HCT116 (cell line): ENCODE measurements at regions not wholly inside any gene's neighbourhood (a gene's known extent, or its start where the extent isn't known, plus 50 kb on each side); places are given as distances from the start of the nearest gene placed in this dataset.
A peak's percentile ranks its signal among the peaks of the same experiment; 100 is the strongest.

ENCODE experiments used
- ATAC-seq: fragments of 200-7000 bp; cut with Tn5 transposase; 2 replicates; pipeline ENCODE4 v1.9.1; 2020; ENCODE audit warnings: mild to moderate bottlenecking, moderate library complexity
- BruUV-seq: library from RNA; stranded (reverse); fragments of 400-500 nt; replicated peaks from 2 replicates; lab custom pipeline; 2021; lab: Mats Ljungman, UMichigan
- CTCF ChIA-PET: fragments of 300-600 bp; sonication (Branson Sonifier 250); formaldehyde crosslinking; loops from one replicate; lab custom pipeline; 2021; ENCODE audit warnings: antibody characterized with exemption; lab: Charles Lee
- POLR2A ChIA-PET: fragments of 300-600, 350-600 bp; sonication (Branson Sonifier 250); formaldehyde crosslinking; loops from one replicate; lab custom pipeline; 2021; ENCODE audit warnings: antibody characterized with exemption; lab: Charles Lee
- RAD21 ChIA-PET, 2 experiments: fragments of 300-600 bp; sonication (Branson Sonifier 250); formaldehyde crosslinking; loops; one replicate each; lab custom pipeline; 2023; ENCODE audit warnings: low total read pairs in 2 of 2; ENCODE audit not compliant: uncharacterized antibody in 2 of 2, unreplicated experiment in 2 of 2, low non-redundant PET in 1 of 2; lab: Charles Lee
- DNase-seq: peaks from one replicate; pipeline ENCODE4 v3.0.0-alpha.2; 2010; ENCODE audit warnings: low read depth, low spot score
- H2AFZ ChIP-seq: fragments of 200-600 bp; shearing (Covaris generic), sonication (generic); 2 replicates; pipeline ENCODE4 v1.6.1; 2017; ENCODE audit warnings: low read depth, mixed run types, mixed read lengths, antibody characterized with exemption, low read length; ENCODE audit not compliant: poor library complexity, severe bottlenecking
- H3K27ac ChIP-seq: 2 replicates; pipeline ENCODE4 v1.5.1; 2012; ENCODE audit warnings: low read depth, low read length
- H3K27me3 ChIP-seq: fragments of 200-600 bp; sonication (generic); 2 replicates; pipeline ENCODE4 v1.6.1; 2016; ENCODE audit warnings: mixed run types, low read length, mixed read lengths; ENCODE audit not compliant: insufficient read depth
- H3K36me3 ChIP-seq, 2 experiments: fragments of 200-500 bp in 1 of 2; fragments of 200-600 bp in 1 of 2; sonication (Bioruptor generic) in 1 of 2; sonication (generic) in 1 of 2; 2 replicates each; pipeline versions ENCODE4 v1.5.1 to v1.6.1; 2014 to 2016; ENCODE audit warnings: low read length in 2 of 2, inconsistent platforms in 1 of 2, mixed read lengths in 1 of 2, mixed run types in 1 of 2; ENCODE audit not compliant: insufficient read depth in 2 of 2, control insufficient read depth in 1 of 2
- H3K4me1 ChIP-seq, 2 experiments: fragments of 200-600 bp in 1 of 2; sonication (generic) in 1 of 2; 2 replicates each; pipeline versions ENCODE4 v1.5.1 to v1.6.1; 2012 to 2017; ENCODE audit warnings: low read length in 2 of 2, inconsistent platforms in 1 of 2, mild to moderate bottlenecking in 1 of 2, mixed read lengths in 1 of 2, mixed run types in 1 of 2, moderate library complexity in 1 of 2; ENCODE audit not compliant: insufficient read depth in 2 of 2, control insufficient read depth in 1 of 2
- H3K4me2 ChIP-seq: fragments of 200-600 bp; sonication (generic); 2 replicates; pipeline ENCODE4 v1.6.1; 2017; ENCODE audit warnings: mixed run types, low read length, mixed read lengths
- H3K4me3 ChIP-seq, 2 experiments: fragments of 200-600 bp in 1 of 2; sonication (generic) in 1 of 2; replicated peaks in 1 of 2; 2 replicates each; pipeline ENCODE4 v1.5.1; 2011 to 2016; ENCODE audit warnings: low read length in 2 of 2, control low read depth in 1 of 2, low read depth in 1 of 2, mild to moderate bottlenecking in 1 of 2, mixed read lengths in 1 of 2, mixed run types in 1 of 2
- H3K79me2 ChIP-seq: fragments of 200-600 bp; sonication (generic); 2 replicates; pipeline ENCODE4 v1.6.1; 2017; ENCODE audit warnings: mild to moderate bottlenecking, mixed run types, low read length, moderate library complexity, mixed read lengths; ENCODE audit not compliant: insufficient read depth
- H3K9ac ChIP-seq: fragments of 200-600 bp; sonication (generic); 2 replicates; pipeline ENCODE4 v1.6.1; 2016; ENCODE audit warnings: low read length, mixed read lengths
- H3K9me2 ChIP-seq: fragments of 200-600 bp; sonication (generic), shearing (Covaris generic); 2 replicates; pipeline ENCODE4 v1.6.1; 2017; ENCODE audit warnings: mixed run types, mild to moderate bottlenecking, moderate library complexity; ENCODE audit not compliant: insufficient read depth
- H3K9me3 ChIP-seq, 2 experiments: fragments of 200-500 bp in 1 of 2; fragments of 200-600 bp in 1 of 2; sonication (Bioruptor generic) in 1 of 2; sonication (generic) in 1 of 2; 2 replicates each; pipeline ENCODE4 v1.6.1; 2014 to 2017; ENCODE audit warnings: low read length in 2 of 2, mixed read lengths in 2 of 2, inconsistent platforms in 1 of 2, low read depth in 1 of 2, mild to moderate bottlenecking in 1 of 2, mixed run types in 1 of 2, moderate library complexity in 1 of 2; ENCODE audit not compliant: control insufficient read depth in 1 of 2, insufficient read depth in 1 of 2
- H4K20me1 ChIP-seq: fragments of 200-600 bp; sonication (generic), shearing (Covaris generic); 2 replicates; pipeline ENCODE4 v1.6.1; 2017; ENCODE audit warnings: mixed run types, mild to moderate bottlenecking, moderate library complexity; ENCODE audit not compliant: insufficient read depth
- EGR1 ChIP-seq: IDR thresholded peaks from 2 replicates; pipeline ENCODE4 v1.6.1; 2012; ENCODE audit warnings: low read depth
- FOSL1 ChIP-seq: IDR thresholded peaks from 2 replicates; pipeline ENCODE4 v1.6.1; 2012; ENCODE audit warnings: low read depth
- RAD21 ChIP-seq: IDR thresholded peaks from 2 replicates; pipeline ENCODE4 v1.6.1; 2012; ENCODE audit warnings: low read depth, mild to moderate bottlenecking
- intact Hi-C: fragments of 100-400 bp; cut with micrococcal nuclease; formaldehyde crosslinking; loops from 2 replicates; pipeline ENCODE4 v1.10.0; 2022
- TF ChIP-seq, protein P1 (sequence below): IDR thresholded peaks from 2 replicates; pipeline ENCODE4 v1.6.1; 2012
- TF ChIP-seq, protein P2 (sequence below): IDR thresholded peaks from 2 replicates; pipeline ENCODE4 v1.6.1; 2012; ENCODE audit warnings: low read depth
- TF ChIP-seq, protein P3 (sequence below): IDR thresholded peaks from 2 replicates; pipeline ENCODE4 v1.6.1; 2011; ENCODE audit warnings: mild to moderate bottlenecking, low read length, moderate library complexity; ENCODE audit not compliant: insufficient replicate concordance; ENCODE audit errors: extremely low read depth

DNA sequence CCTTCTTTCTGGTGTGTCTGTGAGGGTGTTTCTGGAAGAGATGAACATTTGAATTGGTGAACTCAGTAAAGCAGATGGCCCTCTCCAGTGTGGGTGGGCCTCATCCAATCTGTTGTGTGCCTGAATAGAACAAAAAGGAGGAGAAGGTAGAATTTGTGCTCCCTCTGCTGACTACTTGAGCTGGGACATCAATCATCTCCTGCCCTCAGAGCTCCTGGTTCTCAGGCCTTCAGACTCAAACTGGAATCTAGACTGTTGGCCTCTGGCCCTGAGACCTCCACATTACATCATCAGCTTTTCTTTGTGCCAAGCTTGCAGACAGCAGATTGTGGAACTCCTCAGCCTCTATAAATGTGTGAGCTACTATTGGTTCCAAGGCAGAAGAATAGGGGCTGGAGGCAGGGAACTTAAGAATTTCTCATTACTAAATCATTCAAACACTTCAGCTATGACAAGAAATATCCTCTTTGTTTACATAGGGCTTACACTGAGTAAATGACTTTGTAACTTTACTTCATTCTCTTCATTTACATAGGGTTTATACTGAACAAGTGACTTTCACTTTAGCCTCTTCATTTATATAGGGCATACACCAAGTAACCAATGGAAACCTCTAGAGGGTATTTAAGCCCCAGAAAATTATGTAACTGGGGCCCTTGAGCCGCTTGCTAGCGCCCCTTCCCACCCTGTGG lies 86.9 kb upstream of the NWD2 start:
- no TSS peak for BruUV-seq
- Histone ChIP-seq H3K9ac (no peak overlapping the region), H3K9me2 (no peaks in the 10 kb centered on the region), H3K4me3 (no peak overlapping the region), H3K27ac (no peak overlapping the region), H3K36me3 (no peaks in the 10 kb centered on the region; a peak in 1 of 4 replicates), H3K4me2 (no peak overlapping the region), H3K4me1 (no peaks in the 10 kb centered on the region), H3K9me3 (no peaks in the 10 kb centered on the region), H2AFZ (no peak overlapping the region), H4K20me1 (no peaks in the 10 kb centered on the region), H3K27me3 (no peaks in the 10 kb centered on the region), H3K79me2 (no peaks in the 10 kb centered on the region)
- POLR2A ChIA-PET, result no interaction called here
- no peak for DNase-seq
- intact Hi-C loops, result no loop called here
- no peak; the same call in 1 of the 2 replicates for ATAC-seq
- RAD21 ChIA-PET, result interaction anchor here in 1 of 2 experiments (0.6 kb wide), 1 partner anchor 422 kb away, joined by 3 read pairs; no protein-coding TSS in a partner anchor
- peak; percentile 31; the same call in 1 of the 2 replicates for TF ChIP-seq RAD21
- TF ChIP-seq EGR1, result no peak
- TF ChIP-seq, protein P1, sequence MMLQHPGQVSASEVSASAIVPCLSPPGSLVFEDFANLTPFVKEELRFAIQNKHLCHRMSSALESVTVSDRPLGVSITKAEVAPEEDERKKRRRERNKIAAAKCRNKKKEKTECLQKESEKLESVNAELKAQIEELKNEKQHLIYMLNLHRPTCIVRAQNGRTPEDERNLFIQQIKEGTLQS, result no peak
- TF ChIP-seq, protein P2, sequence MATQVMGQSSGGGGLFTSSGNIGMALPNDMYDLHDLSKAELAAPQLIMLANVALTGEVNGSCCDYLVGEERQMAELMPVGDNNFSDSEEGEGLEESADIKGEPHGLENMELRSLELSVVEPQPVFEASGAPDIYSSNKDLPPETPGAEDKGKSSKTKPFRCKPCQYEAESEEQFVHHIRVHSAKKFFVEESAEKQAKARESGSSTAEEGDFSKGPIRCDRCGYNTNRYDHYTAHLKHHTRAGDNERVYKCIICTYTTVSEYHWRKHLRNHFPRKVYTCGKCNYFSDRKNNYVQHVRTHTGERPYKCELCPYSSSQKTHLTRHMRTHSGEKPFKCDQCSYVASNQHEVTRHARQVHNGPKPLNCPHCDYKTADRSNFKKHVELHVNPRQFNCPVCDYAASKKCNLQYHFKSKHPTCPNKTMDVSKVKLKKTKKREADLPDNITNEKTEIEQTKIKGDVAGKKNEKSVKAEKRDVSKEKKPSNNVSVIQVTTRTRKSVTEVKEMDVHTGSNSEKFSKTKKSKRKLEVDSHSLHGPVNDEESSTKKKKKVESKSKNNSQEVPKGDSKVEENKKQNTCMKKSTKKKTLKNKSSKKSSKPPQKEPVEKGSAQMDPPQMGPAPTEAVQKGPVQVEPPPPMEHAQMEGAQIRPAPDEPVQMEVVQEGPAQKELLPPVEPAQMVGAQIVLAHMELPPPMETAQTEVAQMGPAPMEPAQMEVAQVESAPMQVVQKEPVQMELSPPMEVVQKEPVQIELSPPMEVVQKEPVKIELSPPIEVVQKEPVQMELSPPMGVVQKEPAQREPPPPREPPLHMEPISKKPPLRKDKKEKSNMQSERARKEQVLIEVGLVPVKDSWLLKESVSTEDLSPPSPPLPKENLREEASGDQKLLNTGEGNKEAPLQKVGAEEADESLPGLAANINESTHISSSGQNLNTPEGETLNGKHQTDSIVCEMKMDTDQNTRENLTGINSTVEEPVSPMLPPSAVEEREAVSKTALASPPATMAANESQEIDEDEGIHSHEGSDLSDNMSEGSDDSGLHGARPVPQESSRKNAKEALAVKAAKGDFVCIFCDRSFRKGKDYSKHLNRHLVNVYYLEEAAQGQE, result no peak
- TF ChIP-seq, protein P3, sequence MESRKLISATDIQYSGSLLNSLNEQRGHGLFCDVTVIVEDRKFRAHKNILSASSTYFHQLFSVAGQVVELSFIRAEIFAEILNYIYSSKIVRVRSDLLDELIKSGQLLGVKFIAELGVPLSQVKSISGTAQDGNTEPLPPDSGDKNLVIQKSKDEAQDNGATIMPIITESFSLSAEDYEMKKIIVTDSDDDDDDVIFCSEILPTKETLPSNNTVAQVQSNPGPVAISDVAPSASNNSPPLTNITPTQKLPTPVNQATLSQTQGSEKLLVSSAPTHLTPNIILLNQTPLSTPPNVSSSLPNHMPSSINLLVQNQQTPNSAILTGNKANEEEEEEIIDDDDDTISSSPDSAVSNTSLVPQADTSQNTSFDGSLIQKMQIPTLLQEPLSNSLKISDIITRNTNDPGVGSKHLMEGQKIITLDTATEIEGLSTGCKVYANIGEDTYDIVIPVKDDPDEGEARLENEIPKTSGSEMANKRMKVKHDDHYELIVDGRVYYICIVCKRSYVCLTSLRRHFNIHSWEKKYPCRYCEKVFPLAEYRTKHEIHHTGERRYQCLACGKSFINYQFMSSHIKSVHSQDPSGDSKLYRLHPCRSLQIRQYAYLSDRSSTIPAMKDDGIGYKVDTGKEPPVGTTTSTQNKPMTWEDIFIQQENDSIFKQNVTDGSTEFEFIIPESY, result no peak
- no peak for TF ChIP-seq FOSL1
- CTCF ChIA-PET, result interaction anchor here (0.9 kb wide), 1 partner anchor 13 kb away, joined by 3 read pairs; no protein-coding TSS in a partner anchor
